HG03520 (cell line): ENCODE measurements at regions not wholly inside any gene's neighbourhood (a gene's known extent, or its start where the extent isn't known, plus 50 kb on each side); places are given as distances from the start of the nearest gene placed in this dataset.
"Not testable (repeated sequence)": the region's sequence is repeated elsewhere in the genome, so short reads cannot be mapped to it uniquely, and the experiment has no call there.

Source experiments
- ATAC-seq: cut with Tn5 transposase; IDR thresholded peaks from one replicate; pipeline ENCODE4 v1.9.1; 2021; ENCODE audit warnings: mild to moderate bottlenecking, moderate library complexity; ENCODE audit not compliant: unreplicated experiment

DNA sequence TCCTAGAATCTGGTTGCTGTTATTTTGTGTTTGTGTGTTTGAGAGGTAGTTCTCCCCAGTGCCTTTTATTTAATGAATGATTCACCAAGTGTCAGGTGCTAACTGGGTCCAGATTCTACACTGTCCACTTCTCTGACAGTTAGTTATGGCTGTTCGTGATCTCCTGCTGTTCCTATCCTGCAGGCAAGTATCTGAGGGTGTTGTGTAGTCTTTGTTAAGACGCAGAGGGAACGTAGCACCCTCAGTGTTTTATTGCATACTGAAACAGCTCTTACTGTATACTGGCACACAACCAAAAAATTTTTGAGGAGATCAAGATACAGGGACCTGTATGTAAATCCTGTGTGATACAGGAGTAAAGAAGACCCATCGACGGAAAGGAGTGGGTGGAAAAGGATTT is 1271.3 kb downstream of the ROBO1 start:
- ATAC-seq, result no peak

DNA sequence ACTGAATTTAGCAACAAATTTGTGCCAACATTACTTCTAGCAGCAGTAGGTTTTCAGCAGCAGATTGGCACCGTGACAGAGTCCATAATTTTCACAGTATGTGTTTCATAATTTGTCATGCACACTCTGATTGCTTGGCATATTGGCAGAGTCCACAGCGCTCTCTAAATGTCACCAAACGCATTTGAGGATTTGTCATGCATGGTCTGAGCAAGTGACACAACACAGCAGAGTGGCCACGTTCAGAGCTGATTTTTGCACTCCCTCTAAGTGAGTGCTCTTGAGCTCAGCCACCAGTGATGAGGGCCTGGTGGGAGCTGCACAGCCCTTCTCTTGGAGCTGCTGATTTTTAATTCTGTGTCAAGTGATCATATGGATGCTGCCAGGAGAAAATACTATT is 1270.8 kb downstream of the ROBO1 start:
- ATAC-seq, result no peak

DNA sequence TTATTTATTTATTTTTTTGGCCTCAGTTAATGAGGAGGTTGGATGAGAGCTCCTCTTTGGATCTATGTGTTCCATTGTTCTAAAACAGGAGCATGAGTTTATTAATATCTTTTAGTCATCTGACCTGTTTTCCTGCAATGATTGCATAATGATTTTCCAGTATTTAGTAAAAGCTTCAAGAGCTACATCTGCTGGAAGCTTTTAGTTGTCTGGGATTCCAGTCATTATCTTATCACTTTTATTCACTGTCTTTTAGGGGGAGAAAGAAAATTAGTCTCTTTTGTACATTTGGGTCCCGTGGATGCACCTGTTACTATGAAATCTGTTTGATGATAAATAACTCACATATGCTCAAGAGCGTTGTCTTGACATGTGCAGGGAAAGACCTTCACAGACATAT is 1270.0 kb downstream of the ROBO1 start:
- ATAC-seq, result no peak

DNA sequence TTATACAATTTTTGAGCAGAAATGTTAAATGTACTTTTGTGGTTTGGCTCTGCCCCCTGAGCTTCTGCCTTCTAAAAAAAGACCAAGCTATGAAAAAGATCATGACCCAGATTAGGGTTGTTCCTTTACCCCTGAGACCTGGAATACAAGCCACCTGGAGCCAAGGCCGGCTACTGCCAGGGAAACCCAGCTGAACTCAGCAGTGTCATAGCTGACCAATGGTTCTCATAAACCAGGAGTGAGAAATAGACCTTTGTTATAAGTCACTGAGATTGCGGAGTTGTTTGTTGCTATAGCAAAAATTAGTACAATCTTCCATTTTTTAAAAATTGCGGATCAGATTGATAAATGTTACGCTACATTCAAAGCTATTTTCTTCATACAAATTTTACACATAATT is 1261.7 kb downstream of the ROBO1 start:
- no peak for ATAC-seq

DNA sequence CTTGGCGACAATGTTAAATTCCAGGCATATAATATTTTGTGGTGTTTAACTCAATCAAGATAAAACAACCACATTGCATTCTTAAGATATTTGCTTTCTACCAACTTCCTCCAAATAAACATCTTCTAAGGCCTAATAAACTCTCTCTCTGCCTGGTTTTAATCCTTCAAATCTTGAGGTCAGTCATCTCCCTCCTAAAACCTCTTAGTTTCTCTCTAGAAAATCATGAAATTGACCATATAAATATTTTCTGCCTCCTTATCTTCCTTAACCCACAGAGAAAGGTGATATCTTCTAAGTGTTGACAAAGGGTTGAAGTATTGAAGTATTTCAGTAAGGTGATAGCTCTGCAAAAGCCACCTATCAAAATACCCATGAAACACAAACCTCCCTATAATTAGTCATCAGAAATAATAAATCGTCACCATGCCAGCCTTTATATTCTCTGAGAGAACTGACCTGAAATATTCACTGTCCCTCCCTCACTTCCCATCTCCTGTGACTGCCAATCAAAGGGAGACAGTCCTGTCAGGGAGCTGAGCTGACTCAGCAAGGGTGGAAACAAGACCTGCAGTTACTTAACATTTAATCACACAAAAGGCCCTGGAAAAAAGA is 1261.1 kb downstream of the ROBO1 start:
- ATAC-seq, result no peak

DNA sequence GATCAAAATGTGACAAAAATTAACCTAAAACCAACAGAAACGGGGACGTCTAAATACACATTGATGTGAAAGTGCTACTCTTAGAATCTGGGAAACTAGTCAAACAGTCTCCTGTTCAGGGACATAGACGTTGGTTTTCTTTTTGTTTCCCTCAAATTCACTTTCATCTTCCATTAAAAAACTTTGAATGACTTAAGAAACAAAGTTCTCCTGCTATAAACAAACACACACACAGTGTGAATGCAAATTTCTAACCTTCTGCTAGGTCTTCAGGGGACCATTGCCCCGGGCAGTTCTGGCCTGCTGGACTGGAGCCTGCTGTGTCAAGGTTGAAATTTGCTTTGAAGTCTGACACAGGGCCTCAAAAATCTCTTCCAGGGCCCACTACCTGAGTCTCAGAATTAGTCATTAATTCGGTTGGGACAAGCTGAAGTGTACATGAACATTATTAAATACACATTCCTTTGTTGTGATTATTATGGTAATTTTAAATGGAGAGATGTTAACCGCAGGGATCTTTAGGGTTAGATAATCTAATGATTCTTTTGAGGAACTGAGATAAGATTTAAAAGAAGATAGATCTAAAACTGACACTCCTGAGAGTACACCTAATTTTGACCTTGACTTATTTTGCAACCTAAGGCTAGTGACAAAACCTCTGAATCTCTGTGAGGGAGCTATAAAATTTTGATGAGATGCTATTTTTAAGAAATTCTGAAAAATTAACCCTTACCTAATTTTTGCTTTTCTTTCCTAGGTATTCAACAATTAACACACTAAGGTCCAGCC is 1260.4 kb downstream of the ROBO1 start:
- ATAC-seq, result no peak

DNA sequence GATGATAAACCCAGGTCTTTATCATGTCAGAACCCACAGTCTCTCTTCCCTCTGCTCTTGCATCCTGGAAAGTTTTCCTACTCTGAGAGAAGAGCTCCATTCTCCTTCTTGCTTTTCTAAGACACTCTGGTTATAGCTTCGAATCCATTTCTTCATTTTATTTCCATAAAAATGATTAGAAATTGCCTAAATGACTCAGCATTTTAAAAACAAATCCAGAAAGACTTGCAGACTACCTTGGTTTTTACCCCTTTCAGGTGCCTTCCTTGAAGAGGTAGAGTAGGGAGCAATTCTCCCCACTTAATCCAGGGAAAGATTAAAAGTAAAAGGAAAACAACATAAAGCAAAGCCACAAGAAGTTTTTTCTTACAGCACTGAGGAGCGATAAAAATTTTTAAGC is 1256.0 kb downstream of the ROBO1 start:
- no peak for ATAC-seq

DNA sequence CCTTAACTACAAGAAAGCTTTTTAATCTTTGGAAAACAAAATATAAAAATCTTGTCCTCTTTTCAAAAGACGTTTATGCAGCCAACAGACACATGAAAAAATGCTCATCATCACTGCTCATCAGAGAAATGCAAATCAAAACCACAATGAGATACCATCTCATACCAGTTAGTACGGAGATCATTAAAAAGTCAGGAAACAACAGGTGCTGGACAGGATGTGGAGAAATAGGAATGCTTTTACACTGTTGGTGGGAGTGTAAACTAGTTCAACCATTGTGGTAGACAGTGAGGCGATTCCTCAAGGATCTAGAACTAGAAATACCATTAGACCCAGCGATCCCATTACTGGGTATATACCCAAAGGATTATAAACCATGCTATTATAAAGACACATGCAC is 1255.0 kb downstream of the ROBO1 start:
- not testable (repeated sequence) for ATAC-seq

DNA sequence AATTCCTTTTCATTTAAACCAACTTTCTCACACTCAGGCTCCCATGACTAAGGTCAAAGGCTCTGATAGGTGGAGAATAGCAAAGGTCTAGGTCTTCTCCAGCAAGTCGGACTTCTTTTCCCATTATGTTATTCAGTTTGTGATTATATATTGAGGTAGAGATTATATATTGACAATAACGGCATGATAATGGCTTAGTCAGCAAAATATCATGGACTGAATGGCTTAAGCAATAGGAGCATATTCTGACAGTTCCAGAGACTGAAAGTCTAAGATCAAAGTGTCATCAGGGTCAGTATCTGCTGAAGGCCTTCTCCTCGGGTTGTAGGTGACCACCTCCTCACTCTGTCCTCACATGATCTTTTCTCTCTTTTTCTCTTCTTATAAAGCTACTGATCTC is 1251.4 kb downstream of the ROBO1 start:
- no peak for ATAC-seq

DNA sequence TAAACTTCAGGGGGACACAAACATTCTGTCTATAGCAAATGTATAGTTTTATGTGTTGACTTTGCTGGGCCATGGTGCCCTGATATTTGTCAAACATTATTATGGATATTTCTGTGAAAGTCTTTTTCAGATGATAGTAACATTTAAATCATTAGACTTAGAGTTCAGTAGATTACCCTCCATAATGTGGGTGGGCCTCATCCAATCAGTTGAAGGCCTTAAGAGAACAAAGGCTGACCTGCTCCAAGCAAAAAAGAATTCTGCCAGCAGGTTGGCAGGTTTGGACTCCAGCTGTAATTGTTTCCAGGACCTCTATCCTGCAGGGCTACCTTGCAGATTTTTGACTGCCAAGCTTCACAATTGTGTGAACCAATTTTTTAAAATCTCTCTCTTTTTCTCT is 1250.9 kb downstream of the ROBO1 start:
- ATAC-seq, result no peak

DNA sequence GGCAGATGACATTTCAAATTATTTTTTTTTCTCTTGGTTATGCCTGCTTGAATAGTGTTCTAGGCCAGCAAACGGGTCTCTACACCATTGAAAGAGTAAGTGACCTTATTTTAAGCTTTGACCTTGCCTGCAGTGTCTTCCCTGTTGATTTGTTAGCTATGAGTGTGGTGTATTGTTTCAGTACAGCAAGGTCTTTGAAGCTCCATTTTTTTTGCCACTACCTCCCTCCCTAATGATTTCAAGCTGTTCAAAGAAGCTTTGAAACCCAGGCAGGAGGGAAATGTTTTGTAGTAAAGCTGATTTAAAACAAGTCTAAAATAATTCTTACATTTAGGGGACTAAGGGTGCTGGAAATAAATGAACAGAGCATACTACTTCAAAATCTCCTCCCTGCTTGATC is 1249.8 kb downstream of the ROBO1 start:
- ATAC-seq, result no peak

DNA sequence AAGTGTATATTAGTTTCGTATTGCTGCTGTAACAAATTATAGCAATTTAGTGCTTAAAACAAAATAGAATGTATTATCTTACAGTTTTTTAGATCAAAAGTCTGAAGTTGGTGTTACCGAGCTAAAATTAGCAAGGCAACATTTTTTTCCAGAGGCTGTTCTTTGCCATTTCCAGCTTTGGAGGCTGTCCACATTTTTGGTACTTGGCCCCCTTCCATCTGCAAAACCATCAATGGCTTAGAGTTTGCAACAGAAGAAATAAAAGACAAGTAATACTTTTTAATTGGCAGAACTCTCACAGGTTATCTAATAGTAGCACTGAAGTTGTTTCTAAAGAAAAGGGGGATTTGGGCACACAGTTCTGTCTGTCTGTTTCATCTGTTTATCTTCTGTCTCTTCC is 1248.5 kb downstream of the ROBO1 start:
- no peak for ATAC-seq

DNA sequence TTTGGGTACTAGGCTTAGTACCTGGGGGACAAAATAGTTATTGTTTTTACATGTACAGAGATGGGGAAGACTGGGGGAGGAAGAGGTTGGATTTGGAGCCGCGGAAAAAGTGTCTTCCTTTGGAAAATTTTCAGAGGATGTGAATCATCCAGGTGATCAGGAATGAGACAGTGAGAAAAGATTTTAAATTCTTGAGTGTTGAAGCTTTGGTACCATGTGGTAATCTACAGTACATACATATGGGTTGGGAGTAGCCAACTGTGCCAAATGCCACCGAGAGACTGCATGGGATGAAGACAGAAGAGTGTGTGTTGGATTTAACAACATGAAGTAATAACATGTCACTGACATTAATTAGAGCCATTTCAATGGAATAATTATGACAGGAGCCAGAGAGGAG is 1238.2 kb downstream of the ROBO1 start:
- ATAC-seq, result no peak

DNA sequence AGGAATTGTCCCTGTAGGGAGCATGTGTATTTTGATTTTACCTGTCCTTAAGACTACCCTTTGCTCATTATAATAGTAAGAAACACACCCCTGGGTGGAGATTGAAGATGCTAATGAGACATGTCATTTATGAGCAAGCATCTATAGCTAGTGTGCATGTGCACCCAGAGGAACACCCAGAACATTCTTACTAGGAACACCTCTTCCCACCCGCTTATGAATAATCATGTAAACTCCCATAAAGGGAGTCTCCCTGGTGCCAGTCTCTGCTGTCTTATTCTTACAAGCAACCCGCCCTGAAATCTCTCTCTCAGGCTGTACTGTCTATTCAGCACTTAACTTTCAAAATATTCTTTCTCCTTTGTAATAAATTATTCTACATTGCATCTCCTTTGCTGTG is 1227.3 kb downstream of the ROBO1 start:
- no peak for ATAC-seq

DNA sequence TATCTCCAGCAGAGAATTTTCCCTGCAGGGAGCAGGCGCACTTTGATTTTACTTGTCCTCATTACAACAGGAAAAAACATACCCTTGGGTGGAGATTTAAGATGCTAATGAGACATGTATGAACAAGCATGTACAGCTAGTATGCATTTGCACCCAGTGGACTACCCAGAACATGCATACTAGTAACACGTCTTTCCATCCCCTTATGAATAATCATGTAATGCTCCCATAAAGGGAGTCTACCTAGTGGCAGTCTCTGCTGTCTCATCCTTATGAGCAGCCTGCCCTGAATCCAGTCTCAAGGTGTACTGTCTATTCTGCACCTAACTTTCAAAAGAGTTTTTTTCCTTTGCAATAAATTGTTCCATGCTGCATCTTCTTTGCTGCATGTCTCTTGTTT is 1222.0 kb downstream of the ROBO1 start:
- ATAC-seq, result no peak
